22Rv1 (cell line): ENCODE measurements at regions not wholly inside any gene's neighbourhood (a gene's known extent, or its start where the extent isn't known, plus 50 kb on each side); places are given as distances from the start of the nearest gene placed in this dataset.

ENCODE experiments used
- H3K27ac ChIP-seq: fragments of 450-650 bp; 2 replicates; pipeline ENCODE4 v1.5.1; 2017
- CTCF ChIP-seq: fragments of 450-650 bp; IDR thresholded peaks from 2 replicates; pipeline ENCODE4 v1.5.1; 2017; ENCODE audit warnings: mild to moderate bottlenecking
- ZFX ChIP-seq: fragments of 450-650 bp; IDR thresholded peaks from 2 replicates; pipeline ENCODE4 v1.6.1; 2017; ENCODE audit warnings: antibody characterized with exemption, borderline replicate concordance

- no peak overlapping the region for H3K27ac ChIP-seq
- no peak for TF ChIP-seq ZFX
- TF ChIP-seq CTCF = no peak
Observed at GRCh38 chr2:2838548-2838845, 507.4 kb upstream of the MYT1L start.

GRCh38 chr2:2837746-2838547, 506.9 kb upstream of the MYT1L start:
- H3K27ac ChIP-seq = no peak overlapping the region
- TF ChIP-seq CTCF (no peak), ZFX (no peak)

- TF ChIP-seq ZFX (no peak), CTCF (no peak)
- H3K27ac ChIP-seq = no peak overlapping the region
Observed at GRCh38 chr2:2836343-2837070, 505.4 kb upstream of the MYT1L start.

GRCh38 chr2:2834516-2835254, 503.6 kb upstream of the MYT1L start:
- no peak overlapping the region for H3K27ac ChIP-seq
- TF ChIP-seq ZFX (no peak), CTCF (no peak)

- TF ChIP-seq CTCF (no peak), ZFX (no peak)
- no peak overlapping the region for H3K27ac ChIP-seq
Observed at GRCh38 chr2:2834105-2834504, 503.0 kb upstream of the MYT1L start.

GRCh38 chr2:2832657-2833056, 501.6 kb upstream of the MYT1L start:
- TF ChIP-seq CTCF (no peak), ZFX (no peak)
- no peak overlapping the region for H3K27ac ChIP-seq

- no peak overlapping the region for H3K27ac ChIP-seq
- TF ChIP-seq CTCF = no peak
- TF ChIP-seq ZFX = no peak
Observed at GRCh38 chr2:2831633-2832032, 500.6 kb upstream of the MYT1L start.
